ENCODE measurements at regions not wholly inside any gene's neighbourhood (a gene's known extent, or its start where the extent isn't known, plus 50 kb on each side); places are given as distances from the start of the nearest gene placed in this dataset.

GRCh38 chr16:8376430-8376829 lies 213.9 kb downstream of the TMEM114 start:
- H3K27me3 Mint-ChIP-seq: no peaks in the 10 kb centered on the region
- peaks cover 7% of the 10 kb centered on the region for H3K9me3 Mint-ChIP-seq
- H3K27ac Mint-ChIP-seq: no peak overlapping the region
- DNase-seq: no peak
- POLR2A ChIA-PET: no interaction called here
- no peak overlapping the region for H3K4me3 Mint-ChIP-seq
- no peaks in the 10 kb centered on the region for H3K4me1 Mint-ChIP-seq
- ATAC-seq (ENCODE audit: low read depth): no peak
- H3K36me3 Mint-ChIP-seq: no peaks in the 10 kb centered on the region

GRCh38 chr16:8375232-8375587 lies 215.1 kb downstream of the TMEM114 start:
- no peak overlapping the region for H3K4me3 Mint-ChIP-seq
- H3K27ac Mint-ChIP-seq: no peak overlapping the region
- no peak for DNase-seq
- H3K4me1 Mint-ChIP-seq: no peaks in the 10 kb centered on the region
- H3K9me3 Mint-ChIP-seq: peaks cover 7% of the 10 kb centered on the region
- POLR2A ChIA-PET: no interaction called here
- H3K27me3 Mint-ChIP-seq: no peaks in the 10 kb centered on the region
- ATAC-seq (ENCODE audit: low read depth): no peak
- no peaks in the 10 kb centered on the region for H3K36me3 Mint-ChIP-seq

- Mint-ChIP-seq H3K27me3 (no peaks in the 10 kb centered on the region), H3K27ac (no peak overlapping the region), H3K4me3 (no peak overlapping the region), H3K4me1 (no peaks in the 10 kb centered on the region), H3K36me3 (no peaks in the 10 kb centered on the region), H3K9me3 (peaks cover 7% of the 10 kb centered on the region)
- POLR2A ChIA-PET: no interaction called here
- ATAC-seq (ENCODE audit: low read depth): no peak
- DNase-seq: no peak
These were observed 215.6 kb downstream of the TMEM114 start for GRCh38 chr16:8374586-8375231.

GRCh38 chr16:8373676-8374431 lies 216.5 kb downstream of the TMEM114 start:
- POLR2A ChIA-PET: no interaction called here
- DNase-seq (no peak), ATAC-seq (ENCODE audit: low read depth) (no peak)
- no peak overlapping the region for H3K4me3 Mint-ChIP-seq
- no peaks in the 10 kb centered on the region for H3K4me1 Mint-ChIP-seq
- peaks cover 7% of the 10 kb centered on the region for H3K9me3 Mint-ChIP-seq
- H3K27ac Mint-ChIP-seq: no peak overlapping the region
- no peaks in the 10 kb centered on the region for H3K27me3 Mint-ChIP-seq
- no peaks in the 10 kb centered on the region for H3K36me3 Mint-ChIP-seq

- no peak for ATAC-seq (ENCODE audit: low read depth)
- Mint-ChIP-seq H3K27ac (no peak overlapping the region), H3K4me3 (no peak overlapping the region), H3K4me1 (no peaks in the 10 kb centered on the region), H3K9me3 (peaks cover 4% of the 10 kb centered on the region), H3K36me3 (no peaks in the 10 kb centered on the region), H3K27me3 (no peaks in the 10 kb centered on the region)
- DNase-seq: no peak
- POLR2A ChIA-PET: no interaction called here
These were observed 218.2 kb downstream of the TMEM114 start for GRCh38 chr16:8372141-8372540.

GRCh38 chr16:8370374-8371270 lies 219.7 kb downstream of the TMEM114 start:
- Mint-ChIP-seq H3K9me3 (peaks cover 4% of the 10 kb centered on the region), H3K36me3 (no peaks in the 10 kb centered on the region), H3K27ac (no peak overlapping the region), H3K4me1 (no peaks in the 10 kb centered on the region), H3K4me3 (no peak overlapping the region), H3K27me3 (no peaks in the 10 kb centered on the region)
- DNase-seq (no peak), ATAC-seq (ENCODE audit: low read depth) (no peak)
- POLR2A ChIA-PET: no interaction called here

GRCh38 chr16:8358937-8359336 lies 231.4 kb downstream of the TMEM114 start:
- no peaks in the 10 kb centered on the region for H3K36me3 Mint-ChIP-seq

GRCh38 chr16:8355675-8356074 lies 234.6 kb downstream of the TMEM114 start:
- Mint-ChIP-seq H3K36me3 (no peaks in the 10 kb centered on the region), H3K4me1 (no peaks in the 10 kb centered on the region), H3K27ac (no peak overlapping the region), H3K9me3 (no peaks in the 10 kb centered on the region), H3K4me3 (no peak overlapping the region), H3K27me3 (no peaks in the 10 kb centered on the region)
- ATAC-seq (ENCODE audit: low read depth) (no peak), DNase-seq (no peak)
- POLR2A ChIA-PET: no interaction called here

More at GRCh38 chr16:8358937-8359336, 231.4 kb downstream of the TMEM114 start:
- no peak overlapping the region for H3K27ac Mint-ChIP-seq
- no peak for DNase-seq
- no peaks in the 10 kb centered on the region for H3K4me1 Mint-ChIP-seq
- POLR2A ChIA-PET: no interaction called here
- ATAC-seq (ENCODE audit: low read depth): no peak
- no peaks in the 10 kb centered on the region for H3K9me3 Mint-ChIP-seq
- H3K4me3 Mint-ChIP-seq: no peak overlapping the region
- no peaks in the 10 kb centered on the region for H3K27me3 Mint-ChIP-seq

GRCh38 chr16:8346294-8346693 lies 244.0 kb downstream of the TMEM114 start:
- DNase-seq: no peak
- no peaks in the 10 kb centered on the region for H3K4me1 Mint-ChIP-seq
- H3K4me3 Mint-ChIP-seq: no peak overlapping the region
- H3K27me3 Mint-ChIP-seq: no peaks in the 10 kb centered on the region
- ATAC-seq (ENCODE audit: low read depth): no peak
- no peaks in the 10 kb centered on the region for H3K36me3 Mint-ChIP-seq
- no peak overlapping the region for H3K27ac Mint-ChIP-seq
- POLR2A ChIA-PET: no interaction called here
- H3K9me3 Mint-ChIP-seq: peaks cover 2% of the 10 kb centered on the region

GRCh38 chr16:8342276-8342675 lies 248.0 kb downstream of the TMEM114 start:
- POLR2A ChIA-PET: no interaction called here
- no peaks in the 10 kb centered on the region for H3K36me3 Mint-ChIP-seq
- H3K9me3 Mint-ChIP-seq: peaks cover 8% of the 10 kb centered on the region
- H3K27ac Mint-ChIP-seq: no peak overlapping the region
- no peak for ATAC-seq (ENCODE audit: low read depth)
- DNase-seq: no peak
- no peaks in the 10 kb centered on the region for H3K27me3 Mint-ChIP-seq
- H3K4me1 Mint-ChIP-seq: no peaks in the 10 kb centered on the region
- H3K4me3 Mint-ChIP-seq: no peak overlapping the region

GRCh38 chr16:8330761-8331160 lies 259.6 kb downstream of the TMEM114 start:
- Mint-ChIP-seq H3K27ac (no peak overlapping the region), H3K9me3 (peaks cover 7% of the 10 kb centered on the region), H3K36me3 (no peaks in the 10 kb centered on the region), H3K4me3 (no peak overlapping the region), H3K4me1 (no peaks in the 10 kb centered on the region), H3K27me3 (no peaks in the 10 kb centered on the region)
- ATAC-seq (ENCODE audit: low read depth): no peak
- no peak for DNase-seq
- POLR2A ChIA-PET: no interaction called here

- POLR2A ChIA-PET: no interaction called here
- no peak overlapping the region for H3K4me3 Mint-ChIP-seq
- no peaks in the 10 kb centered on the region for H3K36me3 Mint-ChIP-seq
- ATAC-seq (ENCODE audit: low read depth) (no peak), DNase-seq (no peak)
- H3K9me3 Mint-ChIP-seq: peaks cover 12% of the 10 kb centered on the region
- no peak overlapping the region for H3K27ac Mint-ChIP-seq
- H3K4me1 Mint-ChIP-seq: no peaks in the 10 kb centered on the region
- H3K27me3 Mint-ChIP-seq: no peaks in the 10 kb centered on the region
These were observed 264.1 kb downstream of the TMEM114 start for GRCh38 chr16:8326232-8326631.

- H3K4me1 Mint-ChIP-seq: no peaks in the 10 kb centered on the region
- ATAC-seq (ENCODE audit: low read depth) (no peak), DNase-seq (no peak)
- H3K27ac Mint-ChIP-seq: no peak overlapping the region
- no peaks in the 10 kb centered on the region for H3K27me3 Mint-ChIP-seq
- POLR2A ChIA-PET: no interaction called here
- no peaks in the 10 kb centered on the region for H3K36me3 Mint-ChIP-seq
- no peak overlapping the region for H3K4me3 Mint-ChIP-seq
- peaks cover 10% of the 10 kb centered on the region for H3K9me3 Mint-ChIP-seq
These were observed 267.2 kb downstream of the TMEM114 start for GRCh38 chr16:8323153-8323552.

GRCh38 chr16:8320131-8320530 lies 270.2 kb downstream of the TMEM114 start:
- POLR2A ChIA-PET: no interaction called here
- no peaks in the 10 kb centered on the region for H3K4me1 Mint-ChIP-seq
- no peaks in the 10 kb centered on the region for H3K36me3 Mint-ChIP-seq
- no peak overlapping the region for H3K27ac Mint-ChIP-seq
- ATAC-seq (ENCODE audit: low read depth) (no peak), DNase-seq (no peak)
- H3K9me3 Mint-ChIP-seq: peaks cover 9% of the 10 kb centered on the region
- H3K4me3 Mint-ChIP-seq: no peak overlapping the region
- no peaks in the 10 kb centered on the region for H3K27me3 Mint-ChIP-seq

Measured in activated naive CD8-positive, alpha-beta T cell treated with anti-CD3 and anti-CD28 coated beads, Interleukin-2, amount 10 ng/mL, durations not matched to agents 7 days and 5 days (primary cell).